Panc1 (cell line): ENCODE measurements at regions not wholly inside any gene's neighbourhood (a gene's known extent, or its start where the extent isn't known, plus 50 kb on each side); places are given as distances from the start of the nearest gene placed in this dataset.

Experiments used
- POLR2AphosphoS5 ChIP-seq: IDR thresholded peaks from 2 replicates; pipeline ENCODE4 v1.6.1; 2012; ENCODE audit warnings: mild to moderate bottlenecking, low read depth, low read length, moderate library complexity
- SIN3A ChIP-seq: IDR thresholded peaks from 2 replicates; pipeline ENCODE4 v1.6.1; 2012; ENCODE audit warnings: low read depth, mild to moderate bottlenecking, low read length, moderate library complexity, borderline replicate concordance; ENCODE audit not compliant: insufficient read depth
- TCF7L2 ChIP-seq: IDR thresholded peaks from 2 replicates; pipeline ENCODE4 v1.6.1; 2011; ENCODE audit warnings: mild to moderate bottlenecking, low read depth, low read length, inconsistent platforms
- TF ChIP-seq, protein P1 (sequence below): fragments of 450-650 bp; IDR thresholded peaks from 2 replicates; pipeline ENCODE4 v1.5.1; 2017; ENCODE audit warnings: mild to moderate bottlenecking
- TF ChIP-seq, protein P2 (sequence below), 2 experiments: IDR thresholded peaks; 2 replicates each; pipeline ENCODE4 v1.6.1; 2011 to 2012; ENCODE audit warnings: low read depth in 2 of 2, control low read depth in 1 of 2, low read length in 1 of 2, mild to moderate bottlenecking in 1 of 2, moderate library complexity in 1 of 2; ENCODE audit not compliant: insufficient read depth in 1 of 2

DNA sequence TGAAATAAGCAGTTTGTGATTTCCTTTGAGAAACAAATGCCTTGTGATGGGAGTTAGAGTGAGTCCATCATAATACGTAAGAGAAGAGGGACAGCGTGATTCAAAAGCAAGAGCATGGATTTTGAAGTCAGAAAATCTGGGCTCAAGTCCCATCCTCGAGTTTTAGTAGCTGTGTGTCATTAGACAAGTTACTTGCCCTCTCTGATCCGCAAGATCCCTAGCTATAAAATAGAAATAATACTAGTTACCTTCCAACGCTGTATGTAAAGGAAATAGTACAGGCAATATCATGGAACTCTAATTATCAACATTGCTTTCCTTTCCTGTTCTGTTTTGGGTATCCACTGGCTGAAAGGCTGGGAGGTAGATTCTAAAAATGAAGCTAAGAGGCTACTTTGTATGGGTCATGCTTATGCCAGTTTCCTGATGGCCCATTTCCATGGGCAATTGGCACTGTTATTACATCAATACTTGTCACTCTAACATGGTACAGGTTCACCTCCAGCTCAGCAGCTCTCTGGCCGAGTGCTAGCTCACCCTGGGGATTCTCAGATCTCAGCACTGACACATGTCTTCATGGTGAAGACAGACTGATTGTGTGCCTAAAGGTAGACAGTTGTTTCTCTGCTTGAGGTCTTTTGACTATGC lies 241.7 kb upstream of the KLF4 start:
- TF ChIP-seq, protein P1, sequence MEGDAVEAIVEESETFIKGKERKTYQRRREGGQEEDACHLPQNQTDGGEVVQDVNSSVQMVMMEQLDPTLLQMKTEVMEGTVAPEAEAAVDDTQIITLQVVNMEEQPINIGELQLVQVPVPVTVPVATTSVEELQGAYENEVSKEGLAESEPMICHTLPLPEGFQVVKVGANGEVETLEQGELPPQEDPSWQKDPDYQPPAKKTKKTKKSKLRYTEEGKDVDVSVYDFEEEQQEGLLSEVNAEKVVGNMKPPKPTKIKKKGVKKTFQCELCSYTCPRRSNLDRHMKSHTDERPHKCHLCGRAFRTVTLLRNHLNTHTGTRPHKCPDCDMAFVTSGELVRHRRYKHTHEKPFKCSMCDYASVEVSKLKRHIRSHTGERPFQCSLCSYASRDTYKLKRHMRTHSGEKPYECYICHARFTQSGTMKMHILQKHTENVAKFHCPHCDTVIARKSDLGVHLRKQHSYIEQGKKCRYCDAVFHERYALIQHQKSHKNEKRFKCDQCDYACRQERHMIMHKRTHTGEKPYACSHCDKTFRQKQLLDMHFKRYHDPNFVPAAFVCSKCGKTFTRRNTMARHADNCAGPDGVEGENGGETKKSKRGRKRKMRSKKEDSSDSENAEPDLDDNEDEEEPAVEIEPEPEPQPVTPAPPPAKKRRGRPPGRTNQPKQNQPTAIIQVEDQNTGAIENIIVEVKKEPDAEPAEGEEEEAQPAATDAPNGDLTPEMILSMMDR = no peak
- TF ChIP-seq POLR2AphosphoS5 (no peak), SIN3A (no peak), TCF7L2 (no peak)
- TF ChIP-seq, protein P2, sequence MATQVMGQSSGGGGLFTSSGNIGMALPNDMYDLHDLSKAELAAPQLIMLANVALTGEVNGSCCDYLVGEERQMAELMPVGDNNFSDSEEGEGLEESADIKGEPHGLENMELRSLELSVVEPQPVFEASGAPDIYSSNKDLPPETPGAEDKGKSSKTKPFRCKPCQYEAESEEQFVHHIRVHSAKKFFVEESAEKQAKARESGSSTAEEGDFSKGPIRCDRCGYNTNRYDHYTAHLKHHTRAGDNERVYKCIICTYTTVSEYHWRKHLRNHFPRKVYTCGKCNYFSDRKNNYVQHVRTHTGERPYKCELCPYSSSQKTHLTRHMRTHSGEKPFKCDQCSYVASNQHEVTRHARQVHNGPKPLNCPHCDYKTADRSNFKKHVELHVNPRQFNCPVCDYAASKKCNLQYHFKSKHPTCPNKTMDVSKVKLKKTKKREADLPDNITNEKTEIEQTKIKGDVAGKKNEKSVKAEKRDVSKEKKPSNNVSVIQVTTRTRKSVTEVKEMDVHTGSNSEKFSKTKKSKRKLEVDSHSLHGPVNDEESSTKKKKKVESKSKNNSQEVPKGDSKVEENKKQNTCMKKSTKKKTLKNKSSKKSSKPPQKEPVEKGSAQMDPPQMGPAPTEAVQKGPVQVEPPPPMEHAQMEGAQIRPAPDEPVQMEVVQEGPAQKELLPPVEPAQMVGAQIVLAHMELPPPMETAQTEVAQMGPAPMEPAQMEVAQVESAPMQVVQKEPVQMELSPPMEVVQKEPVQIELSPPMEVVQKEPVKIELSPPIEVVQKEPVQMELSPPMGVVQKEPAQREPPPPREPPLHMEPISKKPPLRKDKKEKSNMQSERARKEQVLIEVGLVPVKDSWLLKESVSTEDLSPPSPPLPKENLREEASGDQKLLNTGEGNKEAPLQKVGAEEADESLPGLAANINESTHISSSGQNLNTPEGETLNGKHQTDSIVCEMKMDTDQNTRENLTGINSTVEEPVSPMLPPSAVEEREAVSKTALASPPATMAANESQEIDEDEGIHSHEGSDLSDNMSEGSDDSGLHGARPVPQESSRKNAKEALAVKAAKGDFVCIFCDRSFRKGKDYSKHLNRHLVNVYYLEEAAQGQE (IDR thresholded peaks at IDR 0.05; ENCODE audit: insufficient read depth in 1 of 2, low read depth in 2 of 2, low read length in 1 of 2) = no peak
